ENCODE measurements at regions not wholly inside any gene's neighbourhood (a gene's known extent, or its start where the extent isn't known, plus 50 kb on each side); places are given as distances from the start of the nearest gene placed in this dataset.
"Not testable (repeated sequence)": the region's sequence is repeated elsewhere in the genome, so short reads cannot be mapped to it uniquely, and the experiment has no call there.

DNA sequence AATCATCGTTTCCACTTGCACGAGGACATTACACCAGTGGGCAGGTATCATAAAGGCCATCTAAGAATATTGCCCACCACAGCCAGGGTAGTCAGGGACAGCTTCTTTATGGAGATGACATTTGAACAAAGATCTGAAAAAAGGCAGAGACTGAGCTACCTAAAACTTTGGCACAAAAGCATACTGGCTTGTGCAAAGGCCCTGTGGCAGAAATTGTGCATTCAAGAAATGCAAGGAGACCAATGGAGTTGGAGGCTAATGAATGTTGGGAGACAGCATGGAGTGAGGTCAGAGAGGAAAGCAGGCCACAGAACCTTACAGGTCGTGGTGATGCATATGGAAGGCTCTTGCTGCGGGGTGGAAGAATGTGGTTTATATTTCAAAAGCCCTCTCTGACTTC is 578.5 kb downstream of the BNC2 start:
- no peaks in the 10 kb centered on the region for H3K27me3 ChIP-seq
- H3K4me1 ChIP-seq = no peaks in the 10 kb centered on the region
- DNase-seq (no peak), ATAC-seq (no peak)
- no peaks in the 10 kb centered on the region for H3K9me3 ChIP-seq
- WGBS (ENCODE audit: insufficient coverage, low coverage, low lambda C conversion rate, missing lambda C conversion rate) = 74% methylated on average over 4 of the region's 4 CpGs
- no peaks in the 10 kb centered on the region for H3K36me3 ChIP-seq
- H3K27ac ChIP-seq = no peak overlapping the region
- intact Hi-C loops (cut with DNase I) = no loop called here
- TF ChIP-seq POLR2A (IDR thresholded peaks at IDR 0.05) = no peak
- TF ChIP-seq, protein P1, sequence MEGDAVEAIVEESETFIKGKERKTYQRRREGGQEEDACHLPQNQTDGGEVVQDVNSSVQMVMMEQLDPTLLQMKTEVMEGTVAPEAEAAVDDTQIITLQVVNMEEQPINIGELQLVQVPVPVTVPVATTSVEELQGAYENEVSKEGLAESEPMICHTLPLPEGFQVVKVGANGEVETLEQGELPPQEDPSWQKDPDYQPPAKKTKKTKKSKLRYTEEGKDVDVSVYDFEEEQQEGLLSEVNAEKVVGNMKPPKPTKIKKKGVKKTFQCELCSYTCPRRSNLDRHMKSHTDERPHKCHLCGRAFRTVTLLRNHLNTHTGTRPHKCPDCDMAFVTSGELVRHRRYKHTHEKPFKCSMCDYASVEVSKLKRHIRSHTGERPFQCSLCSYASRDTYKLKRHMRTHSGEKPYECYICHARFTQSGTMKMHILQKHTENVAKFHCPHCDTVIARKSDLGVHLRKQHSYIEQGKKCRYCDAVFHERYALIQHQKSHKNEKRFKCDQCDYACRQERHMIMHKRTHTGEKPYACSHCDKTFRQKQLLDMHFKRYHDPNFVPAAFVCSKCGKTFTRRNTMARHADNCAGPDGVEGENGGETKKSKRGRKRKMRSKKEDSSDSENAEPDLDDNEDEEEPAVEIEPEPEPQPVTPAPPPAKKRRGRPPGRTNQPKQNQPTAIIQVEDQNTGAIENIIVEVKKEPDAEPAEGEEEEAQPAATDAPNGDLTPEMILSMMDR (IDR thresholded peaks at IDR 0.05) = no peak
- no peak overlapping the region for H3K4me3 ChIP-seq

GRCh38 chr9:16293610-16294009 is 576.9 kb downstream of the BNC2 start:
- DNase-seq (no peak), ATAC-seq (no peak)
- H3K4me3 ChIP-seq = no peak overlapping the region
- H3K9me3 ChIP-seq = no peaks in the 10 kb centered on the region
- no peak overlapping the region for H3K27ac ChIP-seq
- 94% methylated on average over 2 of the region's 2 CpGs for WGBS (ENCODE audit: insufficient coverage, low coverage, low lambda C conversion rate, missing lambda C conversion rate)
- intact Hi-C loops (cut with DNase I) = no loop called here
- no peak for TF ChIP-seq POLR2A (IDR thresholded peaks at IDR 0.05)
- TF ChIP-seq, protein P1 (IDR thresholded peaks at IDR 0.05) = no peak
- no peaks in the 10 kb centered on the region for H3K27me3 ChIP-seq
- no peaks in the 10 kb centered on the region for H3K36me3 ChIP-seq
- H3K4me1 ChIP-seq = no peaks in the 10 kb centered on the region

DNA sequence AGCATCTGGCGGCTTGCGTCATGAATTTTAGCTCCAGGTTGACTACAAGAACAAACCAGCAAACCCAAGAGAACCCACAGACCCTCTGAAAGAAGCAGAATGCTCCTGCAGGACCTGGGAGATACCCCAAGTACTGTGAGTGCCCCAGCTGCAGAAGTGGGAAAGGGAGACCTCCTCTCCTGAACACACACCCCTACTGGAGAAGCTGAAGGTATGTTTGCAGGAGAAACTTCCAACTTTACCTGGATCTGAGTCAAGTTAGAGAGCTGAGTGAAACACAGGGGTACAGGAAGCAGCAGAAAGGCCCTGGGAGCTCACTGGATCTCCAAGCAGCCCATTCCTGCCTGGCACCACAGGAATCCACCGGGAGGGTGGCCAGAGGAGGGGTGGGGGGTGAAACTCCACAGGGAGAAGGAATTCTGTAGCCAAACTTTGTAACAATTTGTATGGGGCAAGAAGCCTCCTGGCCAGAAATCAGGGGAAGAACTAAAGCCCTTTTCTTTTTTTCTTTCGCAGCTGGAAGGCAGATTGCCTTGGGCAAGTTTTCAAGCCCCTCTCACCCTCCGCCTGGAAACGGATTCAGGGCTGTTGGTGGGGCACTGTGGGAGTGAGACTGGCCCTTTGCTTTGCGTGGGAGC is 576.2 kb downstream of the BNC2 start:
- DNase-seq (no peak), ATAC-seq (no peak)
- Histone ChIP-seq H3K9me3 (no peaks in the 10 kb centered on the region), H3K4me3 (no peak overlapping the region), H3K27me3 (no peaks in the 10 kb centered on the region), H3K36me3 (no peaks in the 10 kb centered on the region), H3K27ac (no peak overlapping the region), H3K4me1 (no peaks in the 10 kb centered on the region)
- intact Hi-C loops (cut with DNase I) = no loop called here
- WGBS (ENCODE audit: insufficient coverage, low coverage, low lambda C conversion rate, missing lambda C conversion rate) = 24% methylated on average over 3 of the region's 7 CpGs
- TF ChIP-seq, protein P1 (IDR thresholded peaks at IDR 0.05) = no peak
- no peak for TF ChIP-seq POLR2A (IDR thresholded peaks at IDR 0.05)

- H3K36me3 ChIP-seq; H3K27ac ChIP-seq; DNase-seq; H3K4me1 ChIP-seq; intact Hi-C loops (cut with DNase I); H3K9me3 ChIP-seq; H3K27me3 ChIP-seq; H3K4me3 ChIP-seq; ATAC-seq: not testable (repeated sequence)
- 67% methylated on average over 1 of the region's 5 CpGs for WGBS (ENCODE audit: insufficient coverage, low coverage, low lambda C conversion rate, missing lambda C conversion rate)
Observed at GRCh38 chr9:16294940-16295339, 575.5 kb downstream of the BNC2 start.

DNA sequence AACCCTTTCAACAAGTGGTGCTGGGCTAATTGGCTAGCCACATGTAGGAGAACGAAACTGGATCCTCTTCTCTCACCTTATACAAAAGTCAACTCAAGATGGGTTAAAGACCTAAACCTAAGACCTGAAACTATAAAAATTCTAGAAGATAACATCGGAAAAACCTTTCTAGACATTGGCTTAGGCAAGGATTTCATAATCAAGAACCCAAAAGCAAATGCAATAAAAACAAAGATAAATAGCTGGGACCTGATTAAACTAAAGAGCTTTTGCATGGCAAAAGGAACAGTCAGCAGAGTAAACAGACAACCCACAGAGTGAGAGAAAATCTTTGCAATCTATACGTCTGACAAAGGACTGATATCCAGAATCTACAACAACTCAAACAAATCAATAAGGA is 571.1 kb downstream of the BNC2 start:
- H3K36me3 ChIP-seq; H3K4me1 ChIP-seq; ATAC-seq; H3K27me3 ChIP-seq; intact Hi-C loops (cut with DNase I); H3K9me3 ChIP-seq; H3K27ac ChIP-seq; H3K4me3 ChIP-seq; DNase-seq: not testable (repeated sequence)
- WGBS (ENCODE audit: insufficient coverage, low coverage, low lambda C conversion rate, missing lambda C conversion rate) = 34% methylated on average over 3 of the region's 3 CpGs

GRCh38 chr9:16303506-16303905 is 567.0 kb downstream of the BNC2 start:
- intact Hi-C loops (cut with DNase I) = no loop called here
- no peak overlapping the region for H3K27ac ChIP-seq
- TF ChIP-seq, protein P1 (IDR thresholded peaks at IDR 0.05) = no peak
- TF ChIP-seq POLR2A (IDR thresholded peaks at IDR 0.05) = no peak
- ATAC-seq (no peak), DNase-seq (no peak)
- no peaks in the 10 kb centered on the region for H3K27me3 ChIP-seq
- no peaks in the 10 kb centered on the region for H3K9me3 ChIP-seq
- no peak overlapping the region for H3K4me3 ChIP-seq
- peaks cover 0 to 8% (median 0%) of the 10 kb centered on the region in 4 donors for H3K4me1 ChIP-seq
- H3K36me3 ChIP-seq = no peaks in the 10 kb centered on the region
- 80% methylated on average over 5 of the region's 6 CpGs for WGBS (ENCODE audit: insufficient coverage, low coverage, low lambda C conversion rate, missing lambda C conversion rate)

Measured in right lobe of liver (tissue), 6 donors.